ENCODE measurements at regions not wholly inside any gene's neighbourhood (a gene's known extent, or its start where the extent isn't known, plus 50 kb on each side); places are given as distances from the start of the nearest gene placed in this dataset.
"Not testable (repeated sequence)": the region's sequence is repeated elsewhere in the genome, so short reads cannot be mapped to it uniquely, and the experiment has no call there.

- DNase-seq (ENCODE audit: low spot score), result no peak
Measured at GRCh38 chr6:1001655-1002349, 308.9 kb upstream of the EXOC2 start.

- no peak for DNase-seq (ENCODE audit: low spot score)
Measured at GRCh38 chr6:999552-999951, 306.6 kb upstream of the EXOC2 start.

GRCh38 chr6:998551-998950 is 305.6 kb upstream of the EXOC2 start:
- DNase-seq (ENCODE audit: low spot score), result no peak

GRCh38 chr6:996271-996852 is 303.4 kb upstream of the EXOC2 start:
- no peak for DNase-seq (ENCODE audit: low spot score)

DNA sequence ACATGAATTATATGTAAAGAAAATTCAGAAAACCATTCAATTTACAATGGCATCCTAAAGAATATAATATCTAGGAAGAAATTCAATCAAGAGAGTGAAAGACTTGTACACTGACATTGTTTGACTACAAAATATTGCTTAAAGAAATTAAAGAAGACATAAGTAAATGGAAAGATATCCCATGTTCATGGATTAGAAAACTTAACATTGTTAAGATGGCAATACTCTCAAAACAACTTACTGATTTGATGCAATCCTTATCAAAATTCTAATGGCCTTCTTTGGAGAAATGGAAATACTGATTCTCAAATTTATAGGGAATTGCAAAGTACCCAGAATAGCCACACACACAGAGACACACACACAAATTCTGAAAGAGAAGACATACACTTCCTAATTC is 298.3 kb upstream of the EXOC2 start:
- DNase-seq (ENCODE audit: low spot score), result no peak

- DNase-seq (ENCODE audit: low spot score), result no peak
Measured at GRCh38 chr6:984031-984430, 291.1 kb upstream of the EXOC2 start.

DNA sequence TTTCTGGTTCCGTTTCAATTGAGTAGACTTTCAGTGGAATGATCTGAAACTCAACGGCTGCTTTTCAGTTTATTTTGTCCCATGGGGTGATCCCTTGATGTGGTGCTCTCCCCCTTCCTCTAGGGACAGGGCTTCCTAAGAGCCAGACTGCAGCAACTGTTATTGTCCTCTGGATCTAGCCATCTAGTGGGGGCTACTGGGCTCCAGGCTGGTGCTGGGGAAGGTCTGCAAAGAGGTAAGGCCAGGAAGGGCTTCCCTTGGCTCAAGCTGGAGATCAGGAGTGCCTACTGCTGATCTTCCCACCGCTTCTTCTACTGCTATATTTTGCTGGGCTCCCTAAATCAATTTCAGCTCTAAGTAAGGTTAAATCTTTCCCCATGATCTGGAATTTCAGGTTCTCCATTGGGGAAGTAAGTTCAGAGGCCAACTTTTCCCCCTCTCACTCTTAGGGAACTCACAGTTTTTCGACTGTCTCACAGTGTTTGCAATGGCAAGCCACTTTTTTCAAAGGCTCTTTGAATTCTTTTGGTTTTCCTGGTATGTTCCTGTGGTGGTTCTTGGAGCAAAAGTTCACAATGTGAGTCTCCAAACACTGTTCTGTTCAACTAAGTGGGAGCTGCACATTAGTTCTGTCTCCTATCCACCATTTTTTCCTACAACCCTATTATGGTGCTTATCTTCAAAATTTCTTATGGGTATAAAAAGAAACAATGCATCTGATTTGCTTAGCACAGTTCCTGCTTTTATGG is 286.2 kb upstream of the EXOC2 start:
- no peak for DNase-seq (ENCODE audit: low spot score)

- not testable (repeated sequence) for DNase-seq (ENCODE audit: low spot score)
Measured at GRCh38 chr6:977226-977625, 284.3 kb upstream of the EXOC2 start.

DNA sequence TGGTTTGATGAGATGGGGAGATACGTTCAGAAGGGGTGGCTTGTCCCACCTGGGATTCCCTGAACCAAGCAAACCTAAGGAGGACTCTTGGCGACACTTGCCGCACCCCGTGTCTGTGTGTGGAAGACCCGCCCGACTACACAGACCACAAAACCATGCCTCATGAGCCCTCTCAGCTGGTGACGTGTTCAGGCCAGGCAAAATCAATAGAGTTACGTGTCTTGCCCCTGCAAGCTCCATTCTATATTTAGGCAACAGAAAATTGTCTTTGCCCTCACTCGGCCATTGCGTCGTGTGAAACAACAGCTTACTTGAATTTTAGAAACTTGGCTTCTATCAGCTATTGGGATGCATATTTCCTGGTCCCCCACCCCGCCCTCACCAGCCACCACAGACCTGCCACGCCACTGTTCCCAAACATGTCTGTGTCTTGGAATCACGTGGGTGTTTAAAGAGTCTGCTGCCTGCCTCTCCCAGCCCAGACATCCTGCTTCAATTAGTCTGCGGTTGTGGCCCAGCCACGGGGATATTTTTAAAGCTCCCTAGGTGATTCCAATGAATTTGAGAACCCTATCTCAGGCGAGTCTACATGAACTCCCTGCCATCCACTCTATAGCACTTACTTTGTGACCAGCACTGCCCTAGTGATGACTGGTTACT is 279.2 kb upstream of the EXOC2 start:
- no peak for DNase-seq (ENCODE audit: low spot score)

GRCh38 chr6:968791-969190 is 275.9 kb upstream of the EXOC2 start:
- no peak for DNase-seq (ENCODE audit: low spot score)

DNA sequence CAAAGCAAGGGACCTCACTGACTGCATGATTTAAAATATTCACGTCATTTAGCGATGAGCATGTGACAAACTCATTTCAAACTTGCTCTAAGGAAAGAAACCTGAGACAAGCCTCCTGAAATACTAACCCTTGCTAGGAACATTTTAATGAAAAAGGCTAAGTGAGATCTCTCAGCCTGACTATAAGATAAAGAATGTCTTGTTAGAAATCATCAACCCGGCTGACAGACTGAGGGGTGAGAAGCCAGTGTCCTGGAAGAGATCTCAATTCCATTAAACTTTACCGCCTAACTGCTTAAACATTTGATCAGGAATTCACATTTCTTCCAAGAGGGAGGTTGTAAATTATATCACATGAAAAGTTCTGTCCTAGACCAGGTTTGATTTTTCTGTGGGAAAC is 274.8 kb upstream of the EXOC2 start:
- DNase-seq (ENCODE audit: low spot score), result no peak

GRCh38 chr6:965343-965742 is 272.4 kb upstream of the EXOC2 start:
- no peak for DNase-seq (ENCODE audit: low spot score)

GRCh38 chr6:963456-963855 is 270.5 kb upstream of the EXOC2 start:
- DNase-seq (ENCODE audit: low spot score), result no peak

DNA sequence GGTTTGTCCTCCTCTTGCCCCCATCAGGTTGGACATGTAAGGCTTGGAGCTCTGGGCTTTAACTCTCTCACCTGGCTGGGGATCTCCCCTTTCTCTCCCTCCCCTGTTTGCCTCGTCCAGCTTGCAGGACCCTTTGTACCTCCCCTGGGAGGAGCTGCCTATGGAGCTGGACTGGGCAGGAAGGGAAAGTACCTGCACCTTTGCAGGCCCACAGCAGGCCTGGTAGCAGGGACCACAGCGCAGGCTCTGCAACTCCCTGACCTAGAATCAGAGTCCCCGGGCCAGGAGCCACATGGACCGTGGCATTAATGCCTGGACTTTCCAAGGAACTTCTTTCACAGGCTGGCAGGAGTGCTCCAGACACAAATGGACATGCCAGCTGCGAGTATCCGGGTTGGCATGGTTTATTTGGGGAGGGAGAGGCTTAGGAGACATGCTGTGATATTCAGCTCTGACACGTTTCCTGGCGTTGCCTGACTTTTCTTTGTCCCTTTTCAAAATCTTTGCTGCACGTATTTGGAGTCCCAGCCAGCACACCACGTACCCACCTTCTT is 268.5 kb upstream of the EXOC2 start:
- no peak for DNase-seq (ENCODE audit: low spot score)

- DNase-seq (ENCODE audit: low spot score), result no peak
Measured at GRCh38 chr6:960356-960755, 267.4 kb upstream of the EXOC2 start.

GRCh38 chr6:958488-958887 is 265.5 kb upstream of the EXOC2 start:
- DNase-seq (ENCODE audit: low spot score), result no peak

DNA sequence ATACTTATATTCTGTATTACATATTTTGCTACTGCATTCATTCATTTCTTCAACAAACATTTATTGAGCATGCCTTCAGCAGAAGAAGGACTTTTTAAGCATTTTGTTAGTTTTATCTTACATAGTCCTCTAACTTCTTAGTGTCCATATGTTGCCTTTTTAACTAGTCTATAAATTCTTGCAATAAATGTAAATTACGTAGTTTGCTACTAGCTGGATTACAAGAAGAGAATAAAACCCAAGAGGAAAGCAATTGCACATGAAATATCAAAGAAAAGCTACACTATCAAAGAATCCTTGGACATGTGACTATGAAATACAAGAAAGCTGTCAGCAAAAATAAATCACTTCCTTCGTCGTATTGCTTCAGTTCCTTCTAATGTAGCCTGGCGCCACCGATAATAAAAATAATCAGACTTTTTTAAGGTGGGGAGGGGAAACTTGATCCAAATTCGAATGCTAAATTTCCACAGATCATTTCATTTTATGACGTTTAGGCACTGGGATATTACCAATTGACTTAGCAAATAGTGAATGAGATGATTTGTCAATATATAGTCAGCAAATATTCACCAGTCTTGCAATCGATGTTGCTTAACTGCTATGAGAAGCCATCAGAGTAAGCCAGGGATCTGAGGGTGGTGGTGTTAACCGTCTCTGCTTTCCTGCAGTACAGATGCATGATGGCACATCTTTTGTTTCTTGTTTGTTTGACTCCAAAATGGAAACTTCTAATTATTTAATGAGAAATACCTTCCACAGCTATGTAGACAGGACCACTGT is 258.7 kb upstream of the EXOC2 start:
- no peak for DNase-seq (ENCODE audit: low spot score)

GRCh38 chr6:947235-947934 is 254.4 kb upstream of the EXOC2 start:
- DNase-seq (ENCODE audit: low spot score), result no peak

DNA sequence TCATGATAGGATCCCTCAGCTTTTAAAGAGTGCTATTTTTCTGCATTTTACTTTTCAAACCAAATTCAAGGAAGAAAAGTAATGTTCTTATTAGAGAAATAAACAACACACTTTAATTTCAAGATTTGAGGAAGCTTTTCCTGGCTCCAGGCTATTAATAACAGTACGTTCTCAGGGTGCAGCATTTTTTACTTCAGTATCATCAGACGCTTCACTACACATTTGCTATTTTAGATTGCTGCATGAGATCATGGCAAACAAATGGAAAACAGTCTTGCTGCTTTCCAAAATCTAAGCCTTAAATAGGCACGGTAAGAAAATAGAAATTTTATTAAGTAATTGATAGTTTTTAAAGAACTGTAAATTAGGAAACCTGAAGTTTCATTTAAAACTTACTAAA is 253.6 kb upstream of the EXOC2 start:
- DNase-seq (ENCODE audit: low spot score), result no peak

- DNase-seq (ENCODE audit: low spot score), result no peak
Measured at GRCh38 chr6:939526-940252, 246.8 kb upstream of the EXOC2 start.

GRCh38 chr6:938916-939315 is 246.0 kb upstream of the EXOC2 start:
- no peak for DNase-seq (ENCODE audit: low spot score)

All from CD4-positive, alpha-beta T cell treated with Interleukin-15 for 4 hours (primary cell).